HUDEP-2 (cell line): ENCODE measurements at regions not wholly inside any gene's neighbourhood (a gene's known extent, or its start where the extent isn't known, plus 50 kb on each side); places are given as distances from the start of the nearest gene placed in this dataset.
"Not testable (repeated sequence)": the region's sequence is repeated elsewhere in the genome, so short reads cannot be mapped to it uniquely, and the experiment has no call there.

Experiments used
- DNase-seq, 76 experiments: peaks; one replicate each; lab custom pipeline; 2025; ENCODE audit not compliant: unreplicated experiment in 76 of 76; lab: John Stamatoyannopoulos, UW

DNA sequence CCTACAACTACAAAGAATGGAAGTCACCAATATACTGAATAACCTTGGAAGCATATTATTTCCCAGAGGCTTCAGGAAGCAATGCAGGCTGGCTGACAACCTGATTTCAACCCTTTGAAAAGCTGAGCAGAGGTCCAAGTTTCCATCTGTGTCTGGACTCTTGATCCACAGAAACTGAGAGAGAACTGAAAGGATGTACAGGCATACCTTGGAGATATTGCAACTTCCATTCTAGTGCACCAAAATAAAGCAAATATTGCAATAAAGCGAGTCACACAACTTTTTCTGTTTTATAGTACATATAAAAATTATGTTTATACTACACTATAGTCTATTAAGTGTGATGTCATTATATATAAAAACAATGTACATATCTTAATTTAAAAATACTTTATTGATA is 85.3 kb downstream of the TYW3 start:
- no peak for DNase-seq

DNA sequence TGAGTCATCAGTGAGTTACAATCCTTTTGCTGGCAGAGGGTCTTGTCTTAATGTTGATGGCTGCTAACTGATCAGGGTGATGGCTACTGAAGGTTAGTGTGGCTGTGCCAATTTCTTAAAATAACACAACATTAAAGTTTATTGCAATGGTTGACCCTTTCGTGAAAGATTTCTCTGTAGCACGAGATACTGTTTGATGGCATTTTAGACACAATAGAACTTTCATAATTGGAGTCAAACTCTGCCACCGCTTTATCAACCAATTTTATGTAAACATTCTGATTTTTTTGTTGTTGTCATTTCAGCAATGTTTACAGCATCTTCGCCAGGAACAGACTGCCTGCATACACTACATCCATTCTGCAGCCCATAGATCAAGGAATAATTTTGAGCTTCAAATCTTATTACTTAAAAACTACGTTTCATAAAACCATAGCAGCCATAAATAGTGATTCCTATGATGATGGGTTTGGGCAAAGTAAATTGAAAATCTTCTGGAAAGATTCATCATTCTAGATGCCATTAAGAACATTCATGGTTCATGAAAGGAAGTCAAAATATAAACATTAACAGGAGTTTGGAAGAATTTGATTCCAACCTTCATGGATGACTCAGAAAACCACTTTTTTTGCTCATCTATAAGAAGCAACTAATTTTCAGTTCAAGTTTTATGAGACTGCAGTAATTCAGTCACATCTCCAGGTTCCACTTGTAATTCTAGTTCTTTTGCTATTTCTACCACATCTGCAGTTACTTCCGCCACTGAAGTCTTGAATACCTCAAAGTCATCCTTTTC is 85.9 kb downstream of the TYW3 start:
- DNase-seq, result no peak

DNA sequence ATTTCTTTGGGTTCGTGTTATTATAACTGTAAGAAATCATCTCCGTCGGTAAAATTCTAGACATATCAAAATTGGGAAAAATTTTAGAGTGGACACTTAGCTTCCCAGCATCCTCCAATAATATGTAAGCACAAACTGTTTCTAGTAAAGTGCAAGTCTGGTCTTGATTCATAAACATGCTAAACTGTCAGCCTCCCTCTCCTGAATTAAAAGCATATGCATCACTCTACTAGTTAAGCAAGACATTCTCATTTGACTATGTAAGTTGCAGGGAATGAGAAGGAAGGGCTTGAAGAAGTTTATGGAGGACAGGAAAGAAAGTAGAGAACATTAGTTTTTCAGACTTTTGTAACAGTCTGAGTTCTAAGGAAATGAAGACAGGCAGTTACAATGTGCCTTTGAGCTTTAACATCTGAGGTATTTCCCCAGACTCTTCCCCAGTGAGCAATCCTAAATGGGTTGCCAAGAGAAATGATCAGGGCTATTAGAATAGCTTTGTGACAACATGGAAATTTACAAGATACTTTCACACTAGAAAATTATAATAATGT is 90.0 kb downstream of the TYW3 start:
- no peak for DNase-seq

DNA sequence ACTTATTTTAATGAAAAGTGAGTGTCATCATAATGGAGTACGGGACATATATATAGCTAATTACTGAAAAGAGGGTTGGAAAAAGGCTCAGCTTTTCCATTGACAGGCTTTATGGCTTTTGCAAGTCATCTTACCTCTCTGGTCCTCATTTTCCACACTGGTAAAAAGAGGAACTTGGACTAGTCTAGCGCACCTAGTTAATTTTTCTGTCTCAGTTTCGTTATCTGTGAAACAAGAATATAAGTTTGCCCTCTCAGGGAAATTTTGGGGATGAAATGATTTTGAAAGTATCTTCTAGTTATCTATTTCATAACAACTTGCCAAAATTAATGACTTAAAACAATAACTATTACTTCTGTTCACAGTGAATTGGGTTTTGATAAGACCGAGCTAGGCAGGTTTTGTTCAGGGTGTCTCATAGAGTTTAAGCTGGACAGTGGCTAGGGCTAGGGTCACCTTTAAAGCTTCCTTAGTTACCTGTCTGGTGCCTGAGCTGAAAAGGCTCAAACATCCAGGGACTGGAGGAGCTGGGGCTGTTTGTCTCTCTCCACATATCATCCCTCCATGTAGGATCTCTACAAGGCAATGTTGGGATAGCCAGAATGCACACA is 91.7 kb downstream of the TYW3 start:
- DNase-seq, result no peak

DNA sequence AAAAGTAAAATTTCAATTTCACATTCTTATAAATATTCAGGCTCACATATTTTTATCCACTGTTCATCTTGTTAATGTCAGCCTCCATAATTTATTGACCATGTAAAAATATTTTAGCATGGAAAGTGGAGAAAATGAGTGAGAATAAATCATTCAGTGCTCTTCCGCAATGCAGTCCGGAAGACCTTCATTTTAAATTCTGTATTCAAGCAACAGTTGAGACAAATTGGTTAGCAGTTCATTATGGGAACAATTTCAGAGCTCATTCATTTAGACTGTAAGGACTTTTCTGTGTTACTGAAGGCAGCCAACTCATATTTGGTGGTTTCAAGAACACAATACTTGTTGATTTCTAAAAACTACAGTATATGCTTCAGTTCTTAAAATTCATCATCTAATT is 97.8 kb downstream of the TYW3 start:
- no peak for DNase-seq

DNA sequence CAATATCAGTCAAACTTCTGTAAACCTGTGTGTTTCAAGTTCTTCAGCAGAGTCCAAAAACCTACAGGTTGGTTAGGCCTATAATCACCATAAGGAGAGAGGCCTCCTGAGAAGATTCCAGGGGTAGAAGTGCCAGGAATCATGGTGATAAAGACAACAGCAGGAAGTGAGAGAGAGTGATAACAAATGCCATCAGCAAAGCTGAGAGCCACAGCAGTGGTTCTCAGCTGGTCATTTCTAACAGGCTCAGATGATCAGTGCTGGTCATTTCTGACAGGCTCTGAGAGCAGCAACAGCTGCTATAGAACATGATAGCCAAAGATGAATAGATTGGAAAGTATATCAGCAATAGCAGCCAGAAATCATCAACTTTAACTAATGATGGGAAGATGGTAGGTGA is 101.3 kb downstream of the TYW3 start:
- no peak for DNase-seq

DNA sequence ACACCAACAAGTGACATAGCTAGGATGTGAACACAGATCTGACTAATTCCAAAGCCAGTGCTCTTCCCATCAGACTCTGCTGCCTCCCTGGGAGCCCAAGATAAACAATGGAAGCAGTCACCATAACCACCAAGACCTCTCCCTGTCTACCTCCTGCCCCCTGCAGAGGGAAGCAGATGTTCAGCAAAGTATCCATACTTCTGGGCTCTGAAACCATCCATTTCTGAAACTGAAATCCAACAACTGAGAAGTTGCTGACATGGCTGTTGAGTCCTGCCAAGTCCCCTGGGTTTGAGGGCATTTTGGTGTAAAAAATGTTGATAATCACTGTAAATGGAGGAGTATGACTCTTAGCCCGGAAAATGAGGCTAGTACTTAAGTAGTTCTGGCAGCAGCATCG is 102.1 kb downstream of the TYW3 start:
- DNase-seq, result no peak

DNA sequence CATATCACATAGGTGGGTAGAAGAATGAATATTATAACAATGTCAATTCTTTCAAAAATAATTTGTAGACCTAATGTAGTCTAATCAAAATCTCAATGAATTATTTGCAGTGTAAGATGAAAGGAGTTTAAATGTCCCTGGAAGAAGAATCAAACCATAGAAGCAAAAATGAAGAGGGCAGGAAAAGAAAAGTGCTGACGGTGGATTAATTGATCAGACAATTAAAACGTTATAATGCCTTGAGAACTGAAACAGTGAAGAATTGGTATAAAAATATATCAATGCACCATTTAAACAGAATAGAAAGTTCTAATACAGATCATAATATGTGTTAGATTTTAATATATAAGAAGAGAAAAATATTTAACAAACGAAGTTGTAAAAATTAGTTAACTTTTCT is 109.8 kb downstream of the TYW3 start:
- DNase-seq, result no peak

DNA sequence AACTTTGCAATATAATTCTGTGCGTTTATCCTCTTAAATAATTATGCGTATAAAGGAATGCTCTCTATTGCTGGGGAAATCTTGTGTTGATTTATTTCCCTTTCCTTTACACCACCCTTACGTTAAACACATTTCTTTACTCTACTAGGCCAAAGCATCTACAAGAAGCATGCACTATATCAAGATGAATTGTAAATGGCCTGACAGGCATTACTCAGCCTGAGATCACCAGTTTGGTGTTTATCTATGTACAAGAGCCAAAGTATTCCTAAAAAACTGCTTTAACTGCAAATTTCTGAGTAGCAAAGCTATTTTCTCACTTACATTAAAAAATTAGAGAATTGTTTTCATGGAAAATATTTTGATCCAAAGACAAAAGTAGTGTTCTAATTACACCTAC is 114.8 kb downstream of the TYW3 start:
- DNase-seq, result no peak

DNA sequence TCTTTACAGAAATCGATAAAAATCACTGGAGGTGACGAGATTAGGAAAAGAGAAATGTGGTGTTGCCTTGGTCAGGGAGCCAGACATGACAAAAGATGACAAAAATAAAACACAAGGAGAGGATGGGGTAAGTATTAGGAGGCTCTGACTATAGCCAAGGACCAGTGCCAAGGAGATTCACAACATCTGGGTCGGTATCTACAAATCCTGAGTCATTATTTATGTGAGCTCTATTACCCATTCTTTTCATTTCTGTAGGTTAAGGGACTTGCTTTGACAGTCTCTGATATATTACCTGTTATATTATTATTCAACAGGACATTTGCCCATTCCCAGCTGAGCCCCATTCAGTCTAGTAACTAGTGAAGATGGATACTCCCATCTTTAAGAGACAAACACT is 120.8 kb downstream of the TYW3 start:
- DNase-seq, result no peak

DNA sequence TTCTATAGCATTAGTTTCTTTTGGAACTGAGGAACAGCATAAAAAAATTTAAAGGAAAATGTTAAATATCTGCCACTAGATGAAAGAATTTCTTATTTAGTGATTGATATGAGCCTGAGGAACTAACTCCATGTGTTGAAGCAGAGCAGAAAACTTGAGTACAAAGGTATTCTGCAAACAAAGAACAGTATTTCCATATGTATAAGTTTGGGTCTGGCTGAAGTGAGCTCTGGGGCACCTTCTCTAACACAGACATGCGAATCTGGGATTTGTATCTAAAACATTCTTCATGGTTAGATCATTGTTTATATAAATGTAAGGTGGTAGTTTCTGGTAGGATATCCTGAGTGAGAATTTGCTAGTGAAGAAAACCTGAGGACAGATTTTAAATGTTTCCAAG is 123.2 kb downstream of the TYW3 start:
- no peak for DNase-seq

DNA sequence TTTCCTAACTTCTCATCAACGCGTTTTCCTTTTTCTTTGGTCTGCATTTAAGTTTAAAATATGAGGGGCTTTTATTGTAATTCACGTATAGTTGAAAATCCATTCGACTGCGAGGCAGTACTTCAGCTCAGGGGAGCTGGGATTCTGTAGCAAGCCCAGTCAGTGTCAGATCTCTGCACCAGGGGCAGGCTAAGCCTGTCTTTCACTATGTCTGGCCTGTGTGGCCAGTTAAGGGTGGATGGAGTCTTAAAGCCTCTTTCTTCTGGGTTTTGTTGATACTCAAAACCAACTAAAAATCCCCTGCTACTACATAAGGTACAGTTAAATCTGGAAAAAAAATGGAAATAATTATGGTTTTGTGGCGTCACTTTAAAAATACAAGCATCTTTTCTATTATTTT is 124.7 kb downstream of the TYW3 start:
- DNase-seq, result no peak

DNA sequence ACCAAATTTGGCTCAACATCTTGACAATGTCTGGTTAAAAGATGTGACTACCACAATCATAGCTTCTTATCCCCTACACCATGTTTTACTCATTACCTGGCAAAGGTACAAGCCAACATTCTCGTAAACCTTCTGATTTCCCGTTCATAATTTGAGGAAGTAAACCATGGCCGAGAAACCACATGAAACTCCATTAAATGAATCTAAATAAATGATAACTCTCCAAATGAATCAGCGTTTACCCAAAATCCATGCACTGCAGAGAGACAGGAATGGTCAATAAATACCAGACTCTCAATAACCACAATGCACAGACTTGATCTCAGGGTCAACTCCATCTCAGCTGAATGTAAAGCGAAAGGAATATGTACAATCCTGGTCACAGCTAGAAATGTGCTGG is 125.2 kb downstream of the TYW3 start:
- DNase-seq, result no peak

DNA sequence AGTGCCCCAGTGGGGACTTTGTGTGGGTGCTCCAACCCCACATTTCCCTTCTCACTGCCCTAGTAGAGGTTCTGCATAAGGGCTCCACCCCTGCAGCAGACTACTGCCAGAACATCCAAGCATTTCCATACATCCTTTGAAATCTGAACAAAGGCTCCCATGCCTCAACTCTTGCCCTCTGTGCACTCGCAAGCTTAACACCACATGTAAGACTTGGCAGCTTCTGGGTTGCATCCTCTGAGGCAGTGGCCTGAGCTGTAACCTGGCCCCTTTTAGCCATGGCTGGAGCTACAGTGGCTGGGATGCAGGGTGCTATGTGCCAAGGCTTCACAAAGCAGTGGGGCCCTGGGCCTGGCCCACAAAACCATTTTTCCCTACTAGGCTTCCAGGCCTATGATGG is 128.9 kb downstream of the TYW3 start:
- no peak for DNase-seq

DNA sequence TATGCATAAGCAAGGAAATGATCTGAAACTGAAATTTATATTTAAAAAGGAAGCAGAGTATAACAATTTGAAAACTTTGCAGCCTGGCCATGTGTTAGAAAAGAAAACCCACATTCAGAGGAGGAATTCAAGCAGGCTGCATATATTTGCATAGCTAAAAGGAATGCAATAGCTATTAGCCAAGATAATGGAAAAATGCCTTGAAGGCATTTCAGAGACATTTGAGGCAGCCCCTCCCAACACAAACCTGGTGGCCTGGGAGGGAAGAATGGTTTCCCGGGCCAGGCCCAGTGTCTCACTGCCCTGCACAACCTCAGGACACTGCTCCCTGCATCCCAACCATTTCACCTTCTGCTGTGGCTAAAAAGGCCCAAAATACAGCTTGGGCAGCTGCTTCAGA is 136.8 kb downstream of the TYW3 start:
- DNase-seq, result no peak

DNA sequence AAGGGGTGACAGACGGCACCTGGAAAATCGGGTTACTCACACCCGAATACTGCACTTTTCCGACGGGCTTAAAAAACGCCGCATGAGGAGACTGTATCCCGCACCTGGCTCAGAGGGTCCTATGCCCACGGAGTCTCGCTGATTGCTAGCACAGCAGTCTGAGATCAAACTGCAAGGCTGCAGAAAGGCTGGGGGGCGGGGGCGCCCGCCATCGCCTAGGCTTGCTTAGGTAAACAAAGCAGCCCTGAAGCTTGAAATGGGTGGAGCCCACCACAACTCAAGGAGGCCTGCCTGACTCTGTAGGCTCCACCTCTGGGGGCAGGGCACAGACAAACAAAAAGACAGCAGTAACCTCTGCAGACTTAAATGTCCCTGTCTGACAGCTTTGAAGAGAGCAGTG is 144.4 kb downstream of the TYW3 start:
- DNase-seq, result not testable (repeated sequence)

DNA sequence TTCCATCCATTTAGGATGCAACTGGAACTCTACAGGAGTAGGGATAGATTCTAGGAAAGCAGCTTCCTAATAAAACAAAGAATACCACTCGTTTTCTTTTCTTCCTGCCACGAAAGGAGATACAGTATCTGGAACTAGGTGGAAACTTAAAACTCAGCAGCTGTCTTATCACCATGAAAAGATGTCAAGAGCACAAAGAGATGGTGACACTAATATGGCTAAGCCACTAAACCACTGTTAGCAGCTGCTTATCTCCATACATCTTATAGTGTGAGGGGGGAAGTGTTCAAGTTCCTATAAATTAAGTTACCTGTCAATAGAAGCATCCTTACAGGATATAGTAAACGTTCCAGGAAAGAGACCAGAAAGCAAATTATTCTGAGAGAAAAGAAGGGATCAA is 162.5 kb downstream of the TYW3 start:
- DNase-seq, result no peak

DNA sequence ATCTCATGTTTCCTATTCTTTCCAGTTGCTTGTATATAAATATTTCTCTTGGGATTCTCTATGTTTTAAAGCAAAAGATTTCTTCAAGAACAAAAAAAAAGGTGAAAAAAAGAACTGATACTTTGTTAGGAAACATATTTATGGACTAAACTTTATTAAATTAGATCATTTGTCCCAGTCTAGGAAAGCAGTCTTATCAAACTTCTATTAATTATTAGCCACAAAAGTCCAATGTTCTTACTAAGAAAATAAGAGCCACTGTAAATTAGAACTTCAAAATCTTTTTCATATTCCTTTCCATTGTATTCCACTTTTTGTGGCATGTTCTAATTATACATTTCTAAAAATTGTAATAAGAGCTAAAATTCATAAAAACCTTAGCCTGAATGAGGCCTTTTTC is 175.2 kb downstream of the TYW3 start:
- DNase-seq, result no peak

DNA sequence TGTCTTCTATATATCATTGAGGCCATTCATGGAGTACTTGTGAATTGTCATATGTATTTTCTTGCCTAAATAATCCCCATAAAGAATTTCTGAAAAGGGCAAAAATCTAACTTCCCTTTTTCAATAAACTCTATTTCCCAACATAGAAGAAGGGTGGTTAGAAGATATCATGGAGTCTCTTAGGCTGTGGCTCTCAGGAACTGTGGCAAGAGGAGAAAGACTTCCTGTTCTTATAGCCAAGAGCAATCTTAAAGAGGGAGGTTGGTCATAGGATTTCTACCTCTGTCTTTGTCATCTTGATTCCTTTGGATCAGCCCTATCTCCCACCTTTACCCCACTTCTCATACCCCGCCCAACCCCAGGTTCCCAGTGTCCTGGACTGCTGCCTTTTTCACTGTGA is 175.8 kb downstream of the TYW3 start:
- no peak for DNase-seq

DNA sequence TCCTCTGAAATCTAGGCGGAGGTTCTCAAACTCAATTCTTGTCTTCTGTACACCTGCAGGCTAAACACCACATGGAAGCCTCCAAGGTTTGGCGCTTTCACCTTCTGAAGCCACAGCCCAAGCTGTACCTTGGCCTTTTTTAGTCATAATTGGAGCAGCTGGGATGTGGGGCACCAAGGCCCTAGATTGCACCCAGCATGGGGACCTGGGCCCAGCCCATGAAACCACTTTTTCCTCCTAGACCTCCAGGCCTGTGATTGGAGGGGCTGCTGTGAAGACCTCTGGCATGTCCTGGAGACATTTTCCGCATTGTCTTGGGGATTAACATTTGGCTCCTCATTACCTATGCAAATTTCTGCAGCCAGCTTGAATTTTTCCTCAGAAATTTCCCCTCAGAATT is 181.0 kb downstream of the TYW3 start:
- DNase-seq, result no peak

DNA sequence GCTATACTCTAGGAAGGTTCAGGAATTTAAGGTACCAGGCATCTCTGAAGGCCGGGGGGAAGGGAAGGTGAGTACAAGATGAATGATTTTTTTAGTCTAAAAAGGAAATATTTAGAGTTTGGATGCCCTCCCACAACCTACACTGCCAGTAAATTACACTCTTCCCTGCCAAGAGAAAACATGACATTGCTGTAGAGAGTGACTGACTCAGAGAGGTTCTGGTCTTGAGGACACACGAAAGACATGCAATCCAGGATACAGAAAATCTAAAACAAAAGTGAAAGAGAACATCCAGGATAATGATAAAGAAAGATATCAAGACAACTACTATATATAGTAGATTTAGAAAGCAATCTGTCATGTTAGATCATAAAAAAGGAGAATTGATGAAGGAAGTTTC is 200.5 kb downstream of the TYW3 start:
- no peak for DNase-seq

DNA sequence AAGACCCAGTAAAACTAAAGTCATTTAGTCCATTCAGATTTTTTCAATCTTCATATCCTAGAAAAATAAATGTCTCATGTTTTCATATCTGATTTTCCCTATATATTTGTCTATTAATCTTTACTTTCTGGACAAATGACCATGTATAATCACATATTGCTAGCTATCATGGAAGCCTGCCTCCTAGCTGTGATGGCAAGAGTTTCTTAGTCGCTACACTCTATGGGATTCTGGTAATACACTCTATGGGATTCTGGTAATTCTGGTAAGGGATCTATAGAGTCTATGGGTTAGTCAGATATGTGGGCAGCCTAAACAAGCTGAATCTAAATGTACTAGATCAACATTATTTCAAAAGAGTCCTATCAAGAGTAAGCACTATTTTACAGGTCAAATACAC is 198.7 kb upstream of the LHX8 start:
- no peak for DNase-seq
